Cardiac fibroblast (primary cell): ENCODE measurements at regions not wholly inside any gene's neighbourhood (a gene's known extent, or its start where the extent isn't known, plus 50 kb on each side); places are given as distances from the start of the nearest gene placed in this dataset.

Source experiments
- DNase-seq, 2 donors: peaks; one replicate each; pipeline versions ENCODE4 v3.0.0 to v3.0.0-alpha.2; 2010; ENCODE audit warnings: low read depth in 2 of 2
- H3K4me3 ChIP-seq, 2 donors: replicated peaks in 1 of 2; 1 replicate in 1 of 2; 2 replicates in 1 of 2; pipeline ENCODE4 v1.5.1; 2011; ENCODE audit warnings: low read depth in 2 of 2, low read length in 2 of 2, mild to moderate bottlenecking in 2 of 2, moderate library complexity in 1 of 2
- TF ChIP-seq, protein P1 (sequence below): IDR thresholded peaks from one replicate; pipeline ENCODE4 v1.5.1; 2011; ENCODE audit warnings: low read depth, mild to moderate bottlenecking, low read length, inconsistent platforms

DNA sequence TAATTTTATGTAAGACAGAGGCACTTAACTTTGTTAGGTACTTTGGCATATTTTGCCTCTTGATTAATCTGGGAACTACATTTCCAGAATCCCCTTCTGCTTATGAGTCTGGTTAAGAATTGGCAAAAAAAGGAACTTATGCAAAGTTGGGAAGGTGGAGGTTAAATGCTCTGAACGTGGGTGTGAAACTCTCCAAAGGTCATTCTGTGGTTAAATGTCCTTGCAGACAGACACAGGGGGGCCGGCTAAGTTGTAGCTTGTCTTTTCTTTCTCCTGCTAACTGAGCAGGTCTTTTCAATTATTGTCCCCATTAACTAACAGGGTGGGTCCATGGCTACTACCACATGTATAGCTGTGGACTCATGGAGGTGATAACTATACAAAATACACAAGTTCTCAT, 248.6 kb upstream of the NOVA1 start:
- DNase-seq: peak in 1 of 2 donors; percentile 24
- TF ChIP-seq, protein P1, sequence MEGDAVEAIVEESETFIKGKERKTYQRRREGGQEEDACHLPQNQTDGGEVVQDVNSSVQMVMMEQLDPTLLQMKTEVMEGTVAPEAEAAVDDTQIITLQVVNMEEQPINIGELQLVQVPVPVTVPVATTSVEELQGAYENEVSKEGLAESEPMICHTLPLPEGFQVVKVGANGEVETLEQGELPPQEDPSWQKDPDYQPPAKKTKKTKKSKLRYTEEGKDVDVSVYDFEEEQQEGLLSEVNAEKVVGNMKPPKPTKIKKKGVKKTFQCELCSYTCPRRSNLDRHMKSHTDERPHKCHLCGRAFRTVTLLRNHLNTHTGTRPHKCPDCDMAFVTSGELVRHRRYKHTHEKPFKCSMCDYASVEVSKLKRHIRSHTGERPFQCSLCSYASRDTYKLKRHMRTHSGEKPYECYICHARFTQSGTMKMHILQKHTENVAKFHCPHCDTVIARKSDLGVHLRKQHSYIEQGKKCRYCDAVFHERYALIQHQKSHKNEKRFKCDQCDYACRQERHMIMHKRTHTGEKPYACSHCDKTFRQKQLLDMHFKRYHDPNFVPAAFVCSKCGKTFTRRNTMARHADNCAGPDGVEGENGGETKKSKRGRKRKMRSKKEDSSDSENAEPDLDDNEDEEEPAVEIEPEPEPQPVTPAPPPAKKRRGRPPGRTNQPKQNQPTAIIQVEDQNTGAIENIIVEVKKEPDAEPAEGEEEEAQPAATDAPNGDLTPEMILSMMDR: no peak
- H3K4me3 ChIP-seq: no peak overlapping the region

DNA sequence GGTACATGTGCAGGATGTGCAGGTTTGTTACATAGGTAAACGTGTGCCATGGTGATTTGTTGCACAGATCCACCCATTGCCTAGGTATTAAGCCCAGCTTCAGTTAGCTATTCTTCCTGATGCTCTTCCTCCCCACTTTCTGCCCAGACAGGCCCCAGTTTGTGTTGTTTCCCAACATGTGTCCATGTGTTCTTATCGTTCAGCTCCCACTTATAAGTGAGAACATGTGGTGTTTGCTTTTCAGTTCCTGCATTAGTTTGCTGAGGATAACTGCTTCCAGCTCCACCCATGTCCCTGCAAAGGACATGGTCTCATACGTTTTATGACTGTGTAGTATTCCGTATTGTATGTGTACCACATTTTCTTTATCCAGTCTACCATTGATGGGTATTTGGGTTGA, 251.7 kb upstream of the NOVA1 start:
- TF ChIP-seq, protein P1: no peak
- DNase-seq: no peak
- H3K4me3 ChIP-seq: no peak overlapping the region

DNA sequence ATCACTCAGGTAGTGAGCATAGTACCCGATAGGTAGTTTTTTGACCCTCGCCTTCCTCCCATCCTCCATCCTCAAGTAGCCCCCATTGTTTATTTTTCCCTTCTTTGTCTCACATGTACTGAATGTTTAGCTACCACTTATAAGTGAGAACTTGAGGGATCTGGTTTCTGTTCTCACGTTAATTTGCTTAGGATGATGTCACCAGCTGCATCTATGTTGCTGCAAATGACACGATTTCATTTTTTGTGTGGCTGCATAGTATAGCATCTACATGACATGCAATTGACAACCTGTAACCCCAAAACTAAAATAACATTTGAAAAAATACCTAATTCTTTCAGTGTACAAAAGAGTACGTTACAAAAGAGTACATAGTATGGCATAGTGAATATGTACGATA, 254.0 kb upstream of the NOVA1 start:
- TF ChIP-seq, protein P1: no peak
- no peak overlapping the region for H3K4me3 ChIP-seq
- no peak for DNase-seq

DNA sequence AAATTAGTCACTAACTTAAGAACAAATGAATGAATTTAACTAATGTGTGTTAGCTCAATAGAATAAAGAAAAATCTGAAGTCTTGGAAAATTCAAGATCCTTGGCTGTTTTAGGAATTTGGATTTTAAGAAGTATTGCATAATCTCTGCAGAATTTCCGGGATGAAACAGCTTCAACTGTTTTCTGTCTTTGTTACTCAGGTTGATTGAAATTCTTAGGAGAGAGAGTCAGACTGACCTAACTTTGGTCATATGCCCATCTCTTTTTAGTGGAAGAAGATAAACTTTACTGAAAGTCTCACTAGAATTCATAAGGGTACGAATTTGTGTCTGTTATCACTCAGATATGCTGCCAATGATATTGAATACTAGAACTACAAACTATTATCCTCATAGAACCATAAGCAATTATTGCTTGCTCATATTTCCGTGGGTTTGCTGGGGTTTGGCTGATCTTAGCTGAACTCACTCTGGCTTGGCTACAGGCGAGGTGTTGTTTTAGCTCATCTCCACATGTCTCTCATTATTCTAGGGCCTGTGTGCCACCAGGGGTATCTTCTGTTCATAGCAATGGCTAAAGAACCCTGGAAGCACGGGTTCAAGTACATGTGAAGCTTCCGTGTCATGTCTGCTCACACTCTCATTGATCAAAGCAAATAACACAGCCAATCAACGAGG, 257.4 kb upstream of the NOVA1 start:
- H3K4me3 ChIP-seq: no peak overlapping the region
- DNase-seq: peak; percentile 58 to 59
- TF ChIP-seq, protein P1: no peak

DNA sequence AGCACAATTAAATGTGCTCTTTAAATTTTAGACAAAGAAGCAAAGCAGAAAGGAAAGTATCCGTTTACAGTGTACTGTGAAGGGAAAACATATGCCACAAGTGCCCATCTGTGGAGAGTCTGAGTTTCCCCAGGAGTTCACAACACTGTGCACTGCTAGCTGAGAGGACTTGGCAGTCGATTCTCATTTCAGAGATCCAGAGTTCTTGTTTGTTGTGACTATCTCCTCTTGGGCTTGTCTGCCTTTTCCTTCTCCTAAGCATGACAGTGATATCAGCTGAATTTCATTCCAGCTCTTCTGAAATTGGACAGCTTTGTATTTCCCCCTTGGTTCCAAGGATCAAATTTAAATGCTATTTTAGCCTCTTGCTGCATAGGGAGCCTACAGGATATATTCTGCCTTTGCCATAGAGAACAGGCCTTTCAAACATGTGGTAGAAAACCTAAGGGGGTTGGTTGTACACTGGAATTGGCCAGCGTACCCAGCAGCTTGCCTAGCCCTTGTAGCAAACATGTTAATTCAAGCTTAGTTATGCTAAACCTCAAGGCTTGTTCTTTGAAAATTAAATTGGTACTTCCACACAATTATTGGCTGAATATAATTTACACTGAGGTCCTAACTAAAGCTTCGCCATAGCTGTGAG, 259.2 kb upstream of the NOVA1 start:
- TF ChIP-seq, protein P1: no peak
- peak in 1 of 2 donors; percentile 63 for DNase-seq
- H3K4me3 ChIP-seq: no peak overlapping the region

DNA sequence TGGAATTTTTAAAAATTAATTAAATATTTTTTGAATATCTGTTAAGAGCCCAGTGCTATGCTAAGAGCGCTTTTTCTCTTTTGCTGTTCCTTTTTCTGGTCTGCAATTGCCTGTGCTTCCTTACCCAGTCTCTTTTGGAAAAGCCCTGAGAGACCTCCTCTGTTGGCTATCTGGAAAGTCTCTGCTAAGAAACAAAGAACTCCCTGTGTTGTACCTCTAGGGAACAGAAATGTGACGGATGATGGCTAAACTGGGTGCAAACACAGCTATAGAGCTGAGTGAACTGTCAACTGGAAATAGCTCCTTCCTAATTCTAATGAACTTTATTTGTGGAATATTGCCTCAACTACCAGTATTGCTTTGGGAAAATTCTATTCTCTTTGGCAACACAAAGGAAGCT, 261.6 kb upstream of the NOVA1 start:
- TF ChIP-seq, protein P1: no peak
- DNase-seq: no peak
- no peak overlapping the region for H3K4me3 ChIP-seq

DNA sequence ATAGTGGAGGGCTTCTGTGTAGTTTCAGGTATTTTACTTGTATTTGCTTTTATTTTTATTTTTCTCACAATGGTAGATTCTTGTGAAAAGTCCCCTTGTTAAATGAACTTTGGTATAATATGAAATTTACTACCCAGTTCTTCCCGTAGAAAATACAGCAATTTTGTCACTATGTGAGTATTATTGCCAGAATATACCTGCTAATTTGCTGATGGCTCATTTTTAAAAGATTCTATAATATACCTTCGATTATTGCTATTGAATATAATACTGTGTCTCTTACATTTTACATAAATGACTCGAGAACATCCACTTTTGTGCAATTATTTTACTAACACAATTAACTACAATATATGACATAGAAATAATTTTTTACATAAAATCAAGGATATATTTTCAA, 262.3 kb upstream of the NOVA1 start:
- DNase-seq: no peak
- TF ChIP-seq, protein P1: no peak
- H3K4me3 ChIP-seq: no peak overlapping the region
